Stimulated activated CD4-positive, alpha-beta T cell treated with anti-CD3 and anti-CD28 coated beads, Interleukin-12 subunit alpha, Interleukin-12 subunit beta, amount 100 ng/mL, for 4 hours (primary cell): ENCODE measurements at regions not wholly inside any gene's neighbourhood (a gene's known extent, or its start where the extent isn't known, plus 50 kb on each side); places are given as distances from the start of the nearest gene placed in this dataset.

ENCODE experiments used
- DNase-seq: peaks from one replicate; pipeline ENCODE4 v3.0.0-alpha.2; 2020

GRCh38 chr2:43083710-43084698 is 142.4 kb downstream of the ZFP36L2 start:
- no peak for DNase-seq

DNA sequence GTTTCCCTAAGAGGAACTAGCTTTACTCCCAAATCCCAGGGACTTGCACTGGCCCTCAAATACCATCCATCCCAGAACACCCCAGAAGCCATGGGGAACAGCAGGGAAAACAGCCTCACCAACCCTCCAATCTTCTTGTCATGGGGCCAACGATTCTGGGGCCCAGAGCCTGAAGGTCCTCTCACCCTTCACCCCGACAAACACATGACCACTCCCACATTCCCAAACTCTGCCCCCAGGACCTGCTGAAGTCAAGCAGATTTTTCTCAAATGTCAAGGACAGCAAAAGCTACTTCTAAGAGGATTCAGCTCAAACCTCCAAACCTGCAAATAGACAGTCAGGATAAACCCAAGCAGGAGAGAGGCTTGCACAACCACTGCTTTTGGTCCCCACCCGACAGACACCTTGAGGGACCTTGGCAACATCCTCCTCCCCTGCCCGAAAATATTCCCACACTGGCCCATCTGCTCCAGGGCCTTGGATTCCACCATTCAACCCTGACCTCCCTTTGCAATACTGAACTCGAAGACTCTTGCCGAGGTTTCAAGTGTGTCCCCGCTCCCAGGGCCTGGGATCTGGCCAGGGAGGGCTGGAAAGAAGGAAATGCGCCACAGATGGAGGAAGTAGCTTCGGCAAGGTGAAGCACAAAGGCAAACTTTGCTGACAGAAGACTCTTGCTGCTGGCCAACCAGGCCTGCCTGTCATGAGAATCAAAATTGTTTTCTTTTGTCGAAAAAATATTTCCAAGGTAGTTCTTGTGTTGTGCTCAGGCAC is 143.3 kb downstream of the ZFP36L2 start:
- DNase-seq: no peak

DNA sequence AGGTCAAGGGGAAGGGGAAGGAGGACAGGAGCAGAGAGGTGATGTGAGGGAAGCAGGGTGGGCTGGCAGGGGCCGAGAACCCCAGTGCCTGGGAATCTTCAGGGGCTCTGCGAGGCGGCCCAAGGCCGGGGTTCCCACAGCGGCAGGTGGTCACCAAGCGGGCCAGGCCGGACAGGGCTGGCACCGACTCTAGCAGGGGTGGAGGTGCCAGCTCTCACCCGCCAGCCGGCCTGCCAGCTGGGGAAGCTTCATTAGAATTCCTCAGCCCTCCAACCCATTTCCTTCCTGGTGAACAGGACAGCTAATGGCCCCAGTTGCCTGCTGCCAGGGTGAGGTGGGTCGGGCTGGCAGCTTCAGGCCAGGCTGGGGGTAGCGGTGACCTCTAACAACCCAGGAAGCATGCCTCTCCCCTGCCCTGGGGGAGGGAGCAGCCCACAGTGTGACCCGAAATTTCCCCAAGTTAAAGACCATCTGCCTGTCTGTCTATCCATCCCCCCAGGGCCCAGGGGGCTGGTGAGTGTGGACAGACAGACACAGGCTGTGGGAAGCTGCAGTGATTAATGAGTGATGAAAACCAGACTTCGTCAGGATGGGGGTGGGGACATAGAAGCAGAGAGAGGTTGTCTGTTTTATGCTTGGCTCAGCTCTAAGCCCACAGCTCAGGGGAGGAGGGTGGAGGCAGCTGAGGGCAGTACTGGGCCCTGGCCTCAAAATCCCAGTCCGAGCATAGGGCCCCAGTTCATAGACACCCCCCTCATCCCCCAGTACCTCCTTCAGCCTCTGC is 144.1 kb downstream of the ZFP36L2 start:
- no peak for DNase-seq

DNA sequence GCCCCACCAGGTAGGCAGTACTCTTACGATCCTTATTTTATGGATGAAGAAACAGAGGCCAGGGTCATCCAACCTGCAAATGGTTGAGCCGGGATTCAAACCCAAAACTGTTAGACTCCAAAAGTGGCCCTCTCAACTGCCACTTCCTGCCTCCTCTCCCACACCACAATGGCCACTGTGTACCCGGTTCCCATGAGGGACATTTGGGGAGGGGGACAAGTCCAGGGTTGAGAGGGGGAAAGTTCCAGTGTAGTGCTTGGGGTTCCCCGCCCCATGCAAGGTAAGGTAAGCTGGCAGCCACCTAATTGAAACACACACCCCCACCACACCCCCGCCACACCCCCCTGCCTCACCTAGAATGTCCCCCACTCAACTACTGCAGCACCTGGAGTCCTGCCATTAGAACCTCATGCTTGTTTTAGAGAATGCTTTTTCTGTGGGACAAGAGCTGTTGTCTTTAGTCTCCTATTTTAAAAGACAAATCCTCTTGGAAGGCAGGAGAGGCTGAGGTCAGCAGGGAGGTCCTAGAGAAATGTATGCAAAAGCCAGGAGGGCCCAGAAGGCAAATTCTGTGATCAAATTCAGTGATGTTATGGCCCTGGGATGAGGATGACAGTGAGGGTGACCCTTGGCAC is 145.2 kb downstream of the ZFP36L2 start:
- no peak for DNase-seq

DNA sequence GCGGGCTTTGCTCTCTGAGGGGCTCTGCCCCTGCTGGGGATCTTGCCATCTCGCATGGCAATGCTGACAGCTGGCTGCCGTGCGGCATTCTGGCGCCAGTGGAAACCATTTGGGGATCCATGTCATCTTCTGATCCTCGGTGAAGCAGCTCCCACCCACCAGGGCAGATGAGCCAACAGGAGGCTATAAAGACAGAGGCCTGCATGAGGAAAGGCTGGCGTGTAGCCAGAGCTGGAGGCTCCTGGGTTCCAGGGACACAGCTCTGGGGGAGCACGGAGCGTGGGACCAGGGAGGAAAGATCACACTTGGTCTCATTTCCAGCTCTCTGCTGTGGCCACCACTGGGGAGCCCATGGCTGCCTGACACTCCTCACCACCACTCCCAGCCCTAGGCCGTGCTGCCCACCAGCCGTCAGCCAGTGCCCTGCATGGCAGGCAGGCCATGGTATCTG is 145.8 kb downstream of the ZFP36L2 start:
- DNase-seq: no peak

DNA sequence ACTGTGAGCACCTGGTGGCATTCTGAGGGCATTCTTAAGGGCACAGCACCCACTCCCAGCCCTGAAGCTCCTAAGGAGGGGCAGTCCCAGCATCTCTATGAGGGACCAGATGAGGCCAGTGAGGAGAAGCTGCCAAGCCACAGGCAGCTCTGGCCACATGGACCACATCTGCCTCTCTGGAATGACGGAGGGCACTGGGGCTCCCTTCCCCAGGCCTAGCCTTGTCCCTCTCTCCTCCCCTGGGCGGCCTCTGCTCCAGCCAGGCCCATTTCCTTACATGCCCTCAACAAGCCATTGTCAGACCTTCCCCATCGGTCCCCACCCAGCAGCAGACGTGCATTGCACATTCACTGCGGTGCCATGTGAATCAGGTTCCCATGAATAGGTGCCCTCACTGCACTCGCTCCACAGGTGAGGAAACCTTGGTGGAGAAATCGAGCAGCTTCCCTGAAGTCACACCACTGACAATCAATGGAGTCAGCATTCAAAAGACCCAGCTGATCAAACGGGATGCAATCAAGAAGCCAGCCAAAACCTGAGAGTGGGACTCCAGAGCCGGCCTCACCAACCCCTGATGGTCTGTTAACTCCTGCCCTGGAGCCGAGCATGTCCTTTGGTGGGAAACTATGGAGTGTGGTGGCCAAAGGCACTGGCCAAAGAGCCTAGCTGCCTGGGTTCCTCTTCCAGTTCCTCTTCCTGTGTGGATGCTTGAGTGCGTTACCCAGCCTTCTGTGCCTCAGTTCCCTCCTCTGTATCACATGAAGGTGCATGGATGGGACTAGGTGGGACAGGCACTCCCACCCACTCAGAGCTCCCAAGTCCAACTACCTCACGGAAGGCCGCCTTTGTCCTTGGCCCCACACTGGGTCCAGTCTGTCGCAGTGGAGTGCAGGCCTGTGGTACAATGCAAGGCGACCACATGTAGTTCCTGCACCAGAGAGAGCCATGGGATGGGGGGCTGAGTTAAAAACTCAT is 147.3 kb downstream of the ZFP36L2 start:
- no peak for DNase-seq

- no peak for DNase-seq
Observed at GRCh38 chr2:43078301-43078700, 148.1 kb downstream of the ZFP36L2 start.

DNA sequence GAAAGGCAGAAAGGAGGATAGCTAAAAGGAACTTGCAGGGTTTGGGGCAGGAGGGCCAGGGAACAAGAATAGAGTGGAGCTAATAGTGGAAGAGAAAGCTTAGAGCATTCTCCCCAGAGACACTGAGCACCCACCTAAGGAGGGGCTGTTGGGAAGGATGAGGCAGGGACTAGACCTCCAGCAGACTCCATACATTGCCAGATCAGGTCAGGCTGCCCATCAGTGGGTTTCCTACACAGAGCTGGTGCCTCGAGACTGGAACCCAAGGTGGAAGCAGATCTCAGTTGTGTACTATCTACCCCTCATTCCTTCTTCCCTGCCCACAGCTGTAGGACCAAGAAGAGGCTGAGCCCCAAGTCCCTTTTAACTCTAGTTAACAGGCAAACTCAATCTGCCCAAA is 148.5 kb downstream of the ZFP36L2 start:
- DNase-seq: no peak

- no peak for DNase-seq
Observed at GRCh38 chr2:43076676-43077075, 149.7 kb downstream of the ZFP36L2 start.

GRCh38 chr2:43075811-43076585 is 150.4 kb downstream of the ZFP36L2 start:
- DNase-seq: no peak

DNA sequence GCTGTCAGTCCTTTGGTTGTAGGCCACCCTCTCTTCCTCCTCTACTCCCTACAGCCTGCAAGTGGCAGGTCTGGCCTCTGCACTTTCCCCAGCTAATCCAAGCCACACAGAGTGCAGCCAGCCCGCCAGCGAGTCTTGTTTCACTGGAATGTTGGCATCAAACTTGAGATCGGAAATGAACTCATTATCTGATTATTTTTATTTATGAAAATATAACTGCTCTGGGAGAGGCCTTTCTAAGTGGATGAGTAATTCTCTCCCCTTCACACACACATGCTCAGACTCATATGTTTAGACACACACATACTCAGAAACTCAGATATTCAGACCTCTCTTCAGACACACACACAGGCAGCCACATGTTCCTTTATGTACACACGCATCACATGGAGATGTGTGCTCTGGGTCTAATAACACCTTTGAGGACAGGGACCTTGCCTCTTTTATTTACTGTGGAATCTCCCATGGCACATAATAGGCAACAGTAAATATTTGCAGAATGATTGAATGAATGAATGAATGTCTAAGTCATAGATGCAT is 151.3 kb downstream of the ZFP36L2 start:
- no peak for DNase-seq

DNA sequence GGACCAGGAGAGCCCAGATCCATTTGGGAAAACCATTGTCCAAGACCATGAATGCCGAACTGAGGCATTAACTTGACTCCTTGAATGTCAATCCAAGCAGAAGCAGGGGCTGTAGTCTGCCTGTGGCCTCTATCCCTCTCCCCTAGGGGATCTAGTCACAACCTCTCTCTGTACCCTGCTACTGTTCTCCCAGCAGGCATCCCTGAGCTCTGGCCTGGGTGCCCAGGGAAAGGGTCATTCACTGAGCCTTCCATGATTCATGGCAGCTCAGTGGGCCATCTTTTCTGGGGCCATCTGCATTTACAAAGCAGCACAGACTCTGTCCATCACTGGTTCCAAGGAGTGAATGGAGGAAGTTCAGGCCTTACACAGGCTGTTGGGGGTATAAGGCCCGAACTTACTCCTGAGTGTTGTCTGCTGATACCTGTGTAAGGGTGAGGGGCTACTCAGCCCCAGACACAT is 151.8 kb downstream of the ZFP36L2 start:
- no peak for DNase-seq

- no peak for DNase-seq
Observed at GRCh38 chr2:43074052-43074451, 152.4 kb downstream of the ZFP36L2 start.

- DNase-seq: no peak
Observed at GRCh38 chr2:43073401-43073825, 153.0 kb downstream of the ZFP36L2 start.

- DNase-seq: no peak
Observed at GRCh38 chr2:43071599-43072550, 154.5 kb downstream of the ZFP36L2 start.

DNA sequence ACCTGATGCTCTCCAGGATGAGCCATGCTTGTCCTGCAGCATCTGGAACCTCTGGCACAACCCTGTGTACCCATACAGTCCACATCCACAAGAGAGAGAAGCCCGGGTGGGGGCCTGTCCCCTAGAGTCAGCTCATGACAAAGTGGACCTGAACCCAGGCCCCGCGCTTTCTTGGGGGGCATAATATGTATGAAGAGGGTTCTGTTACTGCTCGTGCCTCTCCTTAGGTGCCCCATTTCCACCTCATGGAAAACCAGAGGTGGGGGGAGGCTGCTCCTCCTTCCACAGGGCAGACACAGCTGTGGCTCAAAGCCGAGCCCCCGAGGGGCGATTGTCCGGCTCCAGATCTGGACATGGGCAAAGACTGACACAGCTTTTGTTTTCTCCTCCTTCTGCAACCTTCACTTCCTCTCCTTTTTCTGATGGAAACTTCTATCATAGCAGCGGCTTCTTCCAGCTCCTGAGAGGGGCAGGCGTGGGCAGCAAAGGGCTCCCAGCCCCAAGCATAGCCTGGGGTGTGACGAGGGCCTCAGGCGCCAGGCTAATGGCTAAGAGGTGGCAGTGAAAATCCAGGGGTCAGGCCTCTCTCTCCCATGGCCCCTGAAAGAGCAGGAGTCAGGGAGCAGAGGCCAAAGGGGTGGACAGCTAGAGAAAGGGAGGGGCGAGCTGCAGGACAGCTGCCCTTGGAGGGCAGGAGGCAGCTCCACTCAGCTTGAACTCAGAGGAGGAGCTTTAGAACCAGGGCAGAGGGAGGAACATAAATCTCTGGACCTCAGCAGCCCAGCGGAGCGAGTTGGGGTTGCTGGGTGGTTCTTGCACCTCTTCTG is 155.5 kb downstream of the ZFP36L2 start:
- no peak for DNase-seq

- no peak for DNase-seq
Observed at GRCh38 chr2:43070030-43070429, 156.4 kb downstream of the ZFP36L2 start.
